Muscle of arm (tissue), 1 donor: ENCODE measurements at regions not wholly inside any gene's neighbourhood (a gene's known extent, or its start where the extent isn't known, plus 50 kb on each side); places are given as distances from the start of the nearest gene placed in this dataset.

Experiments used
- DNase-seq: peaks from one replicate; pipeline ENCODE4 v3.0.0-alpha.2; 2013

DNA sequence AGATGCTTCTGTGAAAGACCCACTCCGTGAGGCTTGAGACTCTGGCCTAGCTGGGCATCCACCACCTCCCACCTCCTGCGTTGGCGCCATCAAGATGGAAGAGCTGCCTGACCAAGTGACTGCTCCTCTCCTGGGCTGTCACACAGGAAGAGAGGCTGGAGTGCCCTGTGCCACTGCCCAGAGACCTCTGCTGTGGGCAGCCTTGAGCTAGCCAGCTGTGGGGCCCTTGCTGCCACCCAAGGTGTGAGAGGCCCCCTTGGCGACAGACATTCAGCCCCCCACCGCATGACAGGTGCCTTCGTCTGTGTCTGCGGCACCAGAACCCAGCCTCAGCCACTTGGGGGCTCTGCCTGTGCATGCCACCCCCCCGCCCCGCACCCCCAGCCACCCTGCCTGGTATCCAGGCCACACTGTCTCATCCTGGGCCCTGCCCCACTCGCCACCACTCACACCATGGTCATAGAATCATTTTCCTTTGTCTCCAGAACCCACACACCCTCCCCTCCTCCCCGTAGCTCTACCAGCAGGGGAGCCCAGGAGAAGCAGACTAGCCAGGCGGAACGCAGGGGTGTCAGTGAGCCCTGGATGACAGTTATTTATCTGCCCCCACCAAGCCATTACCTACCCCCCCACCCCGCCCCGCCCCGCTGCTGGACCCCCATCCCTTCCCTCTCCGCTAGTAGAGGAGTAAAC lies 120.9 kb upstream of the LHX1 start:
- no peak for DNase-seq

GRCh38 chr17:36816907-36817288 lies 120.4 kb upstream of the LHX1 start:
- no peak for DNase-seq

- DNase-seq = no peak
Observed at GRCh38 chr17:36817483-36818048, 119.7 kb upstream of the LHX1 start.

DNA sequence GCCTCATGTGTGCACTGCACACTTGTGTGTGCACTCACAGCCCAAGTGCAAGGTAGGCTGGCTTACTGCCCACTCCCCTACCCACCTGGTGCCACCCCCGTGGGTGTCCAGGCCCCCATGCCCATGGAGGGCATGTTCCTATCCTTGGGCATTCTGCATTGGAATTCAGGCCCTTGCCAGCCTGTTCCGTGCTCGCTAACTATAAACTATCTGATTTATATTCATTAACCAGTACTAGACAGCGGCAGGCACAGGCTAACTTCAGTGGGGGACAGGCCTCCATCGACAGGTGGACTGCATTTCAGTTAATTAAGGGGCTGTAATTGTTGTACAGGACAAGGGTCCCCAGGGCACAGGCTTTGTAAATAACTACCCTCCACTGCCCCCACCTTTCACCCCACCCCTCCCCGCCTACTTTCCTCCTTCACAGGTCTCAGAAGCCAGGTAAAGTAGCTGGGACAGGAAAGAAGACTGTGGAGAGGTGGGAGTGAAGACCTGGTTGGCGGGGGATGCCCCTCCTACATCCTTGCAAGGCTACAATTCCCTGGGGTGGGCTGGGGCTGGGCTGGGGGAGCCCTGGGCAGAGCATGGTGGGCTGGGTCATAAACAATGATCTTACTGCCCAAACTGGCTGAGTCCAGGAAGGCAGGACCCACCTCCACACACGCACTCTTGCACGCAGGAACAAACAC lies 119.0 kb upstream of the LHX1 start:
- DNase-seq = no peak

DNA sequence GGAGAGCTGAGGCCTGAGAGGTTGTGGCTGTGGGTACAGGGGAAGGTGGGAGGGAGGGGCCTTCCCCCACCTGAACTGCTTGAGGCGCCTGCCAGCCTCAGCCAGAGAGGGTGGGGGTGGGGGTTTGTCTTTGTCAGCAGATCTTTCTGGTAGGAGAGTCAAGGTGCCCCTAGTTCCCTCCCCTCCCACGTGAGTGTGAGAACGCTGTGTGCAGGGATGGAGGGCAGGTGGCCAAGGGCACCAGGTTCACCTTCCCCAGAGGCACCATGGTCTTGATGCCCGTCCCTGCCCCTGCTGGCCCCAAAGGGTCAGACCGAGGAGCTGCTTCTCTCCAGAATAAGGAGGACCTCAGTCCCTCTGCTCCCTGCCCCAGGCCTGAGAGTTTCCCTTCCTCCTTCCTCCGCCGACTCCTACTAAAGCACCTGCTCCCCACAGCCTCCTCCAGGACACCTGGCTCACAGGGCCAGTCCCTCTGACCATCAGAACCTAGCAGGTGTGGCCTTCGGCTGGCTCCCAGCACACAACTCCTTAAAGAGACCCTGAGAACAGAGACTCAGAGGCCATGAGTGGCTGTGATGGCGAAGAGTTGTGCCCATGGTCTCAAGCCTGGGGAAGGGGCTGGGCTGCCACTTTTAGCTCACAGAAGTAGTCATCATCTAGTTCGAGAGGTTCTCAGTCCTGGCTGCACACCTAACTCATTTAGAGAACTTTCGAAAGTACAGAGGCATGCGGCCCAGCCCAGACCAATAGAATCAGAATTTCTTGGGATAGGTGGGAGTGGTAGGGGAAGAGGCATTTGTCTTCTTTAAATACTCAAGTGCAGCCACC lies 113.2 kb upstream of the LHX1 start:
- no peak for DNase-seq

DNA sequence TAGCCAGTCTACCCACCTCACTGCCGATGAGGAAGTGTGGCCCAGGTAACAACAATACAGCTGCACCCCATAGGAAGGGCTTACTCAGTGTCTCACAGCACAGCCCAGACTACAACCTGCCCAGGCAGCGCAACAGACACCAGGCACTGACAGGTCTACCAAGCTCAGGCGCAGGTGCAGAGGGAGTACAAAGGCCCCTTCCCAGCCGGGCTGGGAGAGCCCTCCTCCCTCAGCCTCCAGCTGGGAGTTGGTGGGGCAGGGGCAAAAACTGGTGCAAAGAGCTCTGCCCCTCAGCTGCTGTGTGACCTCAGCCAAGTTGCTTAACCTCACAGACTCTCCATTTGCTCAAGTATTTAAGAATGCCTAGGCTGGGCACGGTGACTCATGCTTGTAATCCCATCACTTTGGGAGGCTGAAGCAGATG lies 112.6 kb upstream of the LHX1 start:
- DNase-seq = no peak

GRCh38 chr17:36825113-36825512 lies 112.2 kb upstream of the LHX1 start:
- DNase-seq = no peak

GRCh38 chr17:36825521-36825920 lies 111.8 kb upstream of the LHX1 start:
- no peak for DNase-seq

- no peak for DNase-seq
Observed at GRCh38 chr17:36825951-36826350, 111.3 kb upstream of the LHX1 start.

GRCh38 chr17:36827081-36827480 lies 110.2 kb upstream of the LHX1 start:
- no peak for DNase-seq

DNA sequence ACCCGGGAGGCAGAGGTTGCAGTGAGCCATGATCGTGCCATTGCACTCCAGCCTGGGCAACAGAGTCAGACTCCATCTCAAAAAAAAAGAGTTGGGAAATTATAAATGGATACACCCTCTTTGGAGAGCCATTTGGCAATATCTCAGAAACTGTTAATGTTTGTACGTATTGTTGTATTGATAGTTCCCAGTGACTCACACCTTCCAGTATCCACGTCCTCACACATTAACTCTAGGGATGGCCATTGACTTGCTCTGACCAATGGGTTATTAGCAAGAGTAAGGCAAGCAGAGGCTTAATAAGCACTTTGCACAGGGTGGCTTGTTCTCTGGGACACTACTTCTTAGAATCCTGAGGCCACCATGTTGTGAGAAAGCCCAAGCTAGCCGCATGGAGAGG lies 107.6 kb upstream of the LHX1 start:
- no peak for DNase-seq

DNA sequence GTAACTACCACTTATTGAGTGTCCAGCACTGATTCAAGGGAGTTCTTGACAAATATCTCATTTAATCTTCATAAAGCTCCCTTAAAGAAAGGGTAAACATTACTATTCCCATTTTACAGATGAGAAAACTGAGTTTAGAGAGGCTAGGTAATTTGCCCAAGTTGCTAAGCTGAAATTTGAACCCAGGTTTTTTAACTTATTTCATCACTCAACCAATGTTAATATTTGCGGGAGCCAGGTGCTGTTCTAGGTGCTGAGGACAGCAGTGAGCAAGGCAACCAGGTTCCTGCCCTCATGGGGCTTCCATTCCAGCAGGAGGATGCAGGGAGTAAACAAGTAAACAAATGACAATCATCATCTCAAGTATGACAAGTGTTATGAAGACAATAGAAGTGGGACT lies 104.0 kb upstream of the LHX1 start:
- DNase-seq = no peak

DNA sequence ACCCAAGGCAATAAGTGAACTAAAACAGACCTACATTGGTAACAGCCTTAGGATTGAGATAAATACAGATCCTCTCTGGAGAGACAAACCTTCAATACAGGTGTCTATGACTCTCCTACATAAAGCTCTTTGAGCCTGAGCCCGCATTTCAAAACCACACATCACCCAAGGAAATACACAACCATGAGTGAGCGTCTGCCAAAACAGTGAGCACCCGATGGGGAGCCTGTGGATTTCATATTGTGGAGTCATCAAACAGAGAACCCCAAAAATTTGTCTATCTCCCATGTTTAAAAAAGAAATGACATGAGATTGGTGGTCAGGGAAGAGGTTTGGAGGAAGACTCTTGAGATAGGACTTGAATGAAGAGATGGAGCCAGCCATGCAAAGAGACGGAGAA lies 102.2 kb upstream of the LHX1 start:
- no peak for DNase-seq

- no peak for DNase-seq
Observed at GRCh38 chr17:36837195-36837938, 99.9 kb upstream of the LHX1 start.

- no peak for DNase-seq
Observed at GRCh38 chr17:36837939-36838272, 99.4 kb upstream of the LHX1 start.

GRCh38 chr17:36839256-36839655 lies 98.0 kb upstream of the LHX1 start:
- DNase-seq = no peak

- DNase-seq = no peak
Observed at GRCh38 chr17:36840796-36841195, 96.5 kb upstream of the LHX1 start.

DNA sequence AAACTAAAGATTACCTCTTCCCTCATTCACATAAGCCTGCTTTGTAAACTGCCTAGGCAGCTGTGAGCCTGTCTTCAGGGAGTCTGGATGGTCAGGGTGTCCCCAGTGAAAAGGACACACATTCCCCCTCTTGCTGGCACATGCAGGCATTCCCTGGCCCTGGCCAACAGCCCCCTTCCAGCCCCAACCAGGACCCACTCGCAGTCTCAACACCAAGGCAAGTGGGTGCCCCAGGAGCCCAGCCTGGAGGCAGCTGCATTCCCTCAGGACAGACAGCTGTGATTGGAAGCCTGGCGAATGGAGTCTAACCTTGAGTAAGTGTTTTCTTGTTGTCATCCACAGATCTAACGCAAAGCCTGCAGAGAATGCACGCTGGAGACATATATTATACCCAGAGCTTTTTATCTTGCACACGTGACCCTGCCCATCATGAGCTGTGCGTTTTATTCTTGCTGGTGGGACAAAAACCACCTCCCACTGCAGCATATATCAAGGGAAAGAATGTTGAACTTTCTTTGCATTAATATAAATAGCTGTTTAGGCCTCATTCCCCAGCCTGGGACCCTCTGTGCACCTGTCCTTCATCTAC lies 95.0 kb upstream of the LHX1 start:
- DNase-seq = no peak

DNA sequence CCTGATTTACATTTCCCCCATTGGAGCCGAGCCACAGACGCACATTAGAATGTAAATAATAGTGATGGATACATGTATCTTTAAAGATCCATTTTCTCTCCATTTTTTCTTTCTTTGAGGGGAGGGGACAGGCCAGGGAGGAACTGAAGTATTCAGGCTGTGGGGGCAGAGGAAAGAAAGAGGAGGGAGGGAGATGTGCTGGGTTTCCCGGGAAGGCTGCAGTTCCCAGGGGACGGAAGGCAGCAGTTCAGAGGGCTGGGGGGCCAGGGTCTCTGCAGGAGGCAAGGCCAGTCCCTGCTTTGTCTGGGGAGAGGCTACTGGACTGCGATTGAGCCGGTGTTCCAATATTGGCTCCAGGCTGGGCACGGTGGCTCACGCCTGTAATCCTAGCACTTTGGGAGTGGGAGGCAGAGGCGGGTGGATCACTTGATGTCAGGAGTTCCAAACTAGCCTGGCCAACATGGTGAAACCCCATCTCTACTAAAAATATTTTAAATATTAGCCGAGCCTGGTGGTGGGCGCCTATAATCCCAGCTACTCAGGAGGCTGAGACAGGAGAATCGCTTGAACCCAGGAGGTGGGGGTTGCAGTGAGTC lies 94.2 kb upstream of the LHX1 start:
- no peak for DNase-seq

- DNase-seq = no peak
Observed at GRCh38 chr17:36844013-36844412, 93.3 kb upstream of the LHX1 start.

- DNase-seq = no peak
Observed at GRCh38 chr17:36844601-36845000, 92.7 kb upstream of the LHX1 start.
